ENCODE measurements at regions not wholly inside any gene's neighbourhood (a gene's known extent, or its start where the extent isn't known, plus 50 kb on each side); places are given as distances from the start of the nearest gene placed in this dataset.

- intact Hi-C loops (cut with DNase I), result no loop called here
- no peaks in the 10 kb centered on the region for H3K36me3 ChIP-seq (replicated peaks in 1 of 2)
- H3K4me3 ChIP-seq, result no peak overlapping the region
- DNase-seq, result no peak
- no peak overlapping the region for H3K27ac ChIP-seq
- H3K9me3 ChIP-seq (replicated peaks in 1 of 3), result no peaks in the 10 kb centered on the region
- H3K27me3 ChIP-seq, result no peaks in the 10 kb centered on the region
- H3K4me1 ChIP-seq (replicated peaks in 1 of 2), result no peaks in the 10 kb centered on the region
- no peak for TF ChIP-seq POLR2A (IDR thresholded peaks at IDR 0.05)
- no peak for TF ChIP-seq CTCF (IDR thresholded peaks at IDR 0.05)
- WGBS, 4 donors, result 69 to 74% (median 73%) methylated on average over 7 of the region's 7 CpGs
Measured at GRCh38 chr3:109825971-109826810, 488.8 kb upstream of the DPPA4 start.

GRCh38 chr3:109831403-109831802 lies 494.1 kb upstream of the DPPA4 start:
- Histone ChIP-seq H3K4me3 (no peak overlapping the region), H3K27ac (no peak overlapping the region), H3K36me3 (replicated peaks in 1 of 2) (no peaks in the 10 kb centered on the region), H3K9me3 (replicated peaks in 1 of 3) (no peaks in the 10 kb centered on the region), H3K27me3 (no peaks in the 10 kb centered on the region), H3K4me1 (replicated peaks in 1 of 2) (no peaks in the 10 kb centered on the region)
- whole genome bisulfite sequencing, 4 donors, result 57 to 67% (median 63%) methylated on average over 9 of the region's 9 CpGs
- no peak for DNase-seq
- TF ChIP-seq CTCF (IDR thresholded peaks at IDR 0.05), result no peak
- no peak for TF ChIP-seq POLR2A (IDR thresholded peaks at IDR 0.05)
- intact Hi-C loops (cut with DNase I), result no loop called here

GRCh38 chr3:109835958-109836357 lies 498.6 kb upstream of the DPPA4 start:
- Histone ChIP-seq H3K27ac (no peak overlapping the region), H3K4me3 (no peak overlapping the region), H3K27me3 (no peaks in the 10 kb centered on the region), H3K36me3 (replicated peaks in 1 of 2) (no peaks in the 10 kb centered on the region), H3K9me3 (replicated peaks in 1 of 3) (no peaks in the 10 kb centered on the region), H3K4me1 (replicated peaks in 1 of 2) (no peaks in the 10 kb centered on the region)
- TF ChIP-seq CTCF (IDR thresholded peaks at IDR 0.05) (no peak), POLR2A (IDR thresholded peaks at IDR 0.05) (no peak)
- WGBS, 4 donors, result 65 to 78% (median 74%) methylated on average over 1 of the region's 1 CpG
- no peak for DNase-seq
- intact Hi-C loops (cut with DNase I), result no loop called here

DNA sequence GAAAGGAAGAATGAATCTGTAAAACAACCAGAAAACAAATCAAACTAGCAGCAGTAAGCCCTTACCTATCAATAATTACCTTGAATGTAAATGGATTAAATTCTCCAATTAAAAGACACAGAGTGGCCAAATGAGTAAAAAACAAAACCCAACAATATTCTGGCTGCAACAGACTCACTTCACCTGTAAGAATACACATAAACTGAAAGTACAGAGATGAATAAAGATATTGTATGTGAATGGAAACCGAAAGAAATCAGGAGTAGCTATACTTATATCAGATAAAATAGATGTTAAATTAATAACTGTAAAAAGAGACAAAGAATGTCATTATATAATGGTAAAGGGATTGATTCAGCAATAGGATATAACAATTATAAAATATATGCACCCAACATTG lies 514.5 kb upstream of the DPPA4 start:
- Histone ChIP-seq H3K4me1 (replicated peaks in 1 of 2) (no peaks in the 10 kb centered on the region), H3K27me3 (no peaks in the 10 kb centered on the region), H3K27ac (no peak overlapping the region), H3K9me3 (replicated peaks in 1 of 3) (peaks cover 0 to 12% (median 0%) of the 10 kb centered on the region in 3 donors), H3K36me3 (replicated peaks in 1 of 2) (no peaks in the 10 kb centered on the region), H3K4me3 (no peak overlapping the region)
- intact Hi-C loops (cut with DNase I), result no loop called here
- TF ChIP-seq POLR2A (IDR thresholded peaks at IDR 0.05) (no peak), CTCF (IDR thresholded peaks at IDR 0.05) (no peak)
- WGBS, 4 donors, result 82 to 86% (median 84%) methylated on average over 1 of the region's 1 CpG
- no peak for DNase-seq
